ENCODE measurements at regions not wholly inside any gene's neighbourhood (a gene's known extent, or its start where the extent isn't known, plus 50 kb on each side); places are given as distances from the start of the nearest gene placed in this dataset.
A peak's percentile ranks its signal among the peaks of the same experiment; 100 is the strongest.

DNA sequence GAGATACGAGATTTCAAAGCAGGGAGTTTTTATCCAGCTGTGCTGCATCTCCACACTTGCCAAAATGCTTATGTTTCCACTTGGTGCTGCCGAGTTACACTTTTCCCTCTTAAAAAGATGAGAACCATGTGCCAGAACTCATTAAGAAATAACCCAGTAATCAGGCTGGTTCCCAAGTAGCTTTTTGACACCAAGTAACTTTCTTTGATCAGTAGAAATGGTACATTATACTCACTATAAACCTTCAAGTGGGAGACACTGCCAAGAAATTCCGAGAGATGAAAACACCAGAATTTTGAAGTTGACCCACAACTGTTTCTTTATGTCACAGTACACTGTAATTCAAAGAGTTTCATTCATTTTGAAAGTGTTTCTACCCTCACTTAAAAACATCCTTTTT, 164.6 kb upstream of the CCDC54 start:
- Histone ChIP-seq H3K4ac (ENCODE audit: low read depth, low read length) (no peak overlapping the region), H2BK120ac (ENCODE audit: insufficient read depth, low read length, poor library complexity) (peak overlapping the region; percentile 91), H3K4me3 (ENCODE audit: low read depth, low read length) (no peak overlapping the region), H2BK5ac (ENCODE audit: low read depth, low read length, poor library complexity) (peak overlapping the region; percentile 82), H3K18ac (ENCODE audit: low read length) (no peak overlapping the region), H3K14ac (ENCODE audit: low read length) (peak overlapping the region; percentile 80), H2AFZ (ENCODE audit: insufficient read depth, low read length, poor library complexity) (no peak overlapping the region), H3K4me2 (ENCODE audit: low read length) (no peak overlapping the region), H3K9me3 (ENCODE audit: insufficient read depth, low read depth, low read length) (no peaks in the 10 kb centered on the region), H3K27ac (ENCODE audit: low read depth, low read length) (no peak overlapping the region), H4K91ac (ENCODE audit: low read depth, low read length) (peak overlapping the region; percentile 59), H3K36me3 (ENCODE audit: control insufficient read depth in 1 of 2, insufficient read depth in 2 of 2, low read length in 2 of 2) (no peaks in the 10 kb centered on the region), H4K8ac (ENCODE audit: low read depth, low read length) (peak overlapping the region; percentile 56), H3K79me2 (ENCODE audit: control insufficient read depth, insufficient read depth, low read length, poor library complexity) (peaks cover 6% of the 10 kb centered on the region), H3K23ac (ENCODE audit: low read length) (no peak overlapping the region), H3K9ac (ENCODE audit: low read length) (no peak overlapping the region), H2BK12ac (ENCODE audit: low read length) (peak overlapping the region; percentile 90), H3K4me1 (ENCODE audit: control insufficient read depth in 1 of 2, insufficient read depth in 2 of 2, low read length in 2 of 2) (peaks cover 3 to 12% of the 10 kb centered on the region in 2 experiments), H4K12ac (ENCODE audit: low read depth, low read length) (no peak overlapping the region), H3K27me3 (ENCODE audit: insufficient read depth, low read length) (no peaks in the 10 kb centered on the region), H2AK5ac (ENCODE audit: low read length) (no peak overlapping the region), H3K79me1 (ENCODE audit: low read length) (peaks cover 40% of the 10 kb centered on the region)
- no peak for DNase-seq
- no CpG with 5 or more reads among the region's 3 CpGs for WGBS (ENCODE audit: extremely low coverage, insufficient coverage, insufficient read length)

DNA sequence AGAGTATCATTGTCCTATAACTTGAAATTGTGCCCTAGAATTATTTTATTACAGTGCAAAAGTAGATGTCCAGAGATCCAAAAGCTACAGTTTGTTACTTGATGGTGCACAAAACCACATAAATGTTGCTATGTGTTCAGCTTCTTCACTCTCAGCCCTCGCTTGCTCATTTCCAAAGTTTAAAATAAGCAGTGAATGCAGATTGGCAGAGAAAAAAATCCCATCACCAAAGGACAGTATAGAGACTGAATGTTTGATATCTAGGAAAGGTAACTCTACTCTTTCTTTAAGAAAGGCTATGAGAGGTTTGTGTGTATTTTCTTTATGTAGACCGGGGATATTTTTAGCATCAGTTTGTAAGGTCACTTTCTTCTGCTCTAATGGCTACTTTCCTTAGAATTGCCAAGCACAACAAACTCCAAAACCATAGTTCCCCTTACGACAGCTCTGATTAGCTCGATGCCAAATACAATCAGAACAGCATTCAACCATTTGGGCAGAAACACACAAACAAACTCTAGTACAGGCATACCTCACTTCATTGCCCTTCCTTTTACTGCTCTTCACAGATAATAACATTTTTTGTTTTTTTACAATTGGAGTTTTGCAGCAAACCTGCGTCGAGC, 164.1 kb upstream of the CCDC54 start:
- Histone ChIP-seq H2AK5ac (ENCODE audit: low read length) (peak overlapping the region; percentile 96), H2AFZ (ENCODE audit: insufficient read depth, low read length, poor library complexity) (no peak overlapping the region), H2BK12ac (ENCODE audit: low read length) (peak overlapping the region; percentile 89), H3K18ac (ENCODE audit: low read length) (no peak overlapping the region), H3K4ac (ENCODE audit: low read depth, low read length) (no peak overlapping the region), H3K14ac (ENCODE audit: low read length) (peak overlapping the region; percentile 87), H3K4me3 (ENCODE audit: low read depth, low read length) (no peak overlapping the region), H3K79me2 (ENCODE audit: control insufficient read depth, insufficient read depth, low read length, poor library complexity) (peaks cover 6% of the 10 kb centered on the region), H3K4me1 (ENCODE audit: control insufficient read depth in 1 of 2, insufficient read depth in 2 of 2, low read length in 2 of 2) (peaks cover 3 to 12% of the 10 kb centered on the region in 2 experiments), H4K91ac (ENCODE audit: low read depth, low read length) (peak overlapping the region; percentile 55), H3K4me2 (ENCODE audit: low read length) (no peak overlapping the region), H3K23ac (ENCODE audit: low read length) (no peak overlapping the region), H3K9ac (ENCODE audit: low read length) (no peak overlapping the region), H3K36me3 (ENCODE audit: control insufficient read depth in 1 of 2, insufficient read depth in 2 of 2, low read length in 2 of 2) (no peaks in the 10 kb centered on the region), H4K12ac (ENCODE audit: low read depth, low read length) (no peak overlapping the region), H4K8ac (ENCODE audit: low read depth, low read length) (peak overlapping the region; percentile 60), H3K9me3 (ENCODE audit: insufficient read depth, low read depth, low read length) (no peaks in the 10 kb centered on the region), H2BK5ac (ENCODE audit: low read depth, low read length, poor library complexity) (peak overlapping the region; percentile 39), H3K27ac (ENCODE audit: low read depth, low read length) (no peak overlapping the region), H3K27me3 (ENCODE audit: insufficient read depth, low read length) (no peaks in the 10 kb centered on the region), H2BK120ac (ENCODE audit: insufficient read depth, low read length, poor library complexity) (peak overlapping the region; percentile 80), H3K79me1 (ENCODE audit: low read length) (peaks cover 37% of the 10 kb centered on the region)
- DNase-seq, result no peak
- no CpG with 5 or more reads among the region's 6 CpGs for WGBS (ENCODE audit: extremely low coverage, insufficient coverage, insufficient read length)

DNA sequence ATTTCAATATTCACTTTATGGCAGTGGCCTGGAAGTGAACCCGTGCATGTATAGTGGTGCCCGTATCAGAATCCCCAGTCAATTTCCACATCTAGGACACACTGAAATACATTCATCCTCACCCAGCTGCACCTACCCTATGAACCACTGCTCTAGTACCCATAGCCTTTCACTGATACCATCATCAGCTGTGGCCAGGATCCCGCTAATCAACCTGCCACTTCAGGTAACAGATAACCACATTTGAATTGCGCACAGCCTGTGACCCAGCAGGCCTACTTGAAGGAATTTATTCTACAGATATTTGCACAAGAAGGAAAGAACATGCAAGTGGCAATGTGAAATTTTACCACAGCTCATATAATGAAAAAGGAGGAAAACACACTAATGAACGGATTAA, 161.0 kb upstream of the CCDC54 start:
- Histone ChIP-seq H2AK5ac (ENCODE audit: low read length) (peak overlapping the region; percentile 99), H3K9me3 (ENCODE audit: insufficient read depth, low read depth, low read length) (no peaks in the 10 kb centered on the region), H3K27me3 (ENCODE audit: insufficient read depth, low read length) (no peaks in the 10 kb centered on the region), H4K8ac (ENCODE audit: low read depth, low read length) (peak overlapping the region; percentile 59), H2BK120ac (ENCODE audit: insufficient read depth, low read length, poor library complexity) (peak overlapping the region; percentile 99), H3K79me2 (ENCODE audit: control insufficient read depth, insufficient read depth, low read length, poor library complexity) (peaks cover 4% of the 10 kb centered on the region), H3K14ac (ENCODE audit: low read length) (peak overlapping the region; percentile 98), H2BK12ac (ENCODE audit: low read length) (peak overlapping the region; percentile 100), H3K18ac (ENCODE audit: low read length) (peak overlapping the region; percentile 73), H3K9ac (ENCODE audit: low read length) (no peak overlapping the region), H3K4me1 (ENCODE audit: control insufficient read depth in 1 of 2, insufficient read depth in 2 of 2, low read length in 2 of 2) (peaks cover 8 to 15% of the 10 kb centered on the region in 2 experiments), H3K4ac (ENCODE audit: low read depth, low read length) (peak overlapping the region; percentile 90), H4K91ac (ENCODE audit: low read depth, low read length) (peak overlapping the region; percentile 100), H2AFZ (ENCODE audit: insufficient read depth, low read length, poor library complexity) (no peak overlapping the region), H4K12ac (ENCODE audit: low read depth, low read length) (no peak overlapping the region), H3K79me1 (ENCODE audit: low read length) (peaks cover 42% of the 10 kb centered on the region), H3K23ac (ENCODE audit: low read length) (no peak overlapping the region), H3K36me3 (ENCODE audit: control insufficient read depth in 1 of 2, insufficient read depth in 2 of 2, low read length in 2 of 2) (no peaks in the 10 kb centered on the region), H3K27ac (ENCODE audit: low read depth, low read length) (peak overlapping the region; percentile 99), H2BK5ac (ENCODE audit: low read depth, low read length, poor library complexity) (peak overlapping the region; percentile 97), H3K4me3 (ENCODE audit: low read depth, low read length) (no peak overlapping the region), H3K4me2 (ENCODE audit: low read length) (no peak overlapping the region)
- peak; percentile 81 to 83 for DNase-seq
- WGBS (ENCODE audit: extremely low coverage, insufficient coverage, insufficient read length), result no CpG with 5 or more reads among the region's 5 CpGs

DNA sequence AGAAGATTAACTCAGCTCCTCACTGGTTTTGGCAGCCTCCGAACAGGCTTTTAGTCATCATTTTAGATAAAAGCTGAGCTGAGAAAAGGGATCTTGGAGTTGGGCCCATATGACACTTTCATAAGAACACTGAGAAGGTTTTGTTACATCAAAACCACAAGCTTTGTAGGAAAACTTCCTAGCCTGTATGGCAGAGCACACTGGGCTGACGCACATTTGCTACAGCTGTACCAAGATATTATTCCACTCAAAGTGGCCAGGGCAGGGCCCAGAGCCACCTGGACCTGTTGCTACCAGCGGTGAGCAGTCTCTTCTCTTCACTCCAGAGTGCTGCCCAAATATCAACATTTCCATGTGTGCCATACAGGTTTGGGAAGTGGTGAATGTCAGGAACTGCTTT, 160.5 kb upstream of the CCDC54 start:
- H3K4me2 ChIP-seq (ENCODE audit: low read length), result no peak overlapping the region
- peaks cover 4% of the 10 kb centered on the region for H3K79me2 ChIP-seq (ENCODE audit: control insufficient read depth, insufficient read depth, low read length, poor library complexity)
- H4K8ac ChIP-seq (ENCODE audit: low read depth, low read length), result peak overlapping the region; percentile 93
- no peaks in the 10 kb centered on the region for H3K9me3 ChIP-seq (ENCODE audit: insufficient read depth, low read depth, low read length)
- peak overlapping the region; percentile 95 for H3K4ac ChIP-seq (ENCODE audit: low read depth, low read length)
- H2AFZ ChIP-seq (ENCODE audit: insufficient read depth, low read length, poor library complexity), result no peak overlapping the region
- no peak overlapping the region for H3K4me3 ChIP-seq (ENCODE audit: low read depth, low read length)
- no peaks in the 10 kb centered on the region for H3K27me3 ChIP-seq (ENCODE audit: insufficient read depth, low read length)
- WGBS (ENCODE audit: extremely low coverage, insufficient coverage, insufficient read length), result no CpG with 5 or more reads among the region's 3 CpGs
- H3K36me3 ChIP-seq (ENCODE audit: control insufficient read depth in 1 of 2, insufficient read depth in 2 of 2, low read length in 2 of 2), result no peaks in the 10 kb centered on the region
- H3K79me1 ChIP-seq (ENCODE audit: low read length), result peaks cover 42% of the 10 kb centered on the region
- peak overlapping the region; percentile 96 for H3K18ac ChIP-seq (ENCODE audit: low read length)
- H2BK5ac ChIP-seq (ENCODE audit: low read depth, low read length, poor library complexity), result peak overlapping the region; percentile 100
- H2BK120ac ChIP-seq (ENCODE audit: insufficient read depth, low read length, poor library complexity), result peak overlapping the region; percentile 100
- peak overlapping the region; percentile 83 for H3K14ac ChIP-seq (ENCODE audit: low read length)
- DNase-seq, result peak in 1 of 2 donors; percentile 25
- peak overlapping the region; percentile 100 for H4K91ac ChIP-seq (ENCODE audit: low read depth, low read length)
- peak overlapping the region; percentile 97 for H2AK5ac ChIP-seq (ENCODE audit: low read length)
- H3K9ac ChIP-seq (ENCODE audit: low read length), result no peak overlapping the region
- H3K4me1 ChIP-seq (ENCODE audit: control insufficient read depth in 1 of 2, insufficient read depth in 2 of 2, low read length in 2 of 2), result peaks cover 8 to 15% of the 10 kb centered on the region in 2 experiments
- H2BK12ac ChIP-seq (ENCODE audit: low read length), result peak overlapping the region; percentile 99
- H3K27ac ChIP-seq (ENCODE audit: low read depth, low read length), result peak overlapping the region; percentile 99
- H3K23ac ChIP-seq (ENCODE audit: low read length), result no peak overlapping the region
- peak overlapping the region; percentile 51 for H4K12ac ChIP-seq (ENCODE audit: low read depth, low read length)

Measured in trophoblast cell (in vitro differentiated cells and primary cell).